NT2/D1 (cell line): ENCODE measurements at regions not wholly inside any gene's neighbourhood (a gene's known extent, or its start where the extent isn't known, plus 50 kb on each side); places are given as distances from the start of the nearest gene placed in this dataset.

Source experiments
- YY1 ChIP-seq: IDR thresholded peaks from 2 replicates; pipeline ENCODE4 v1.6.1; 2011; ENCODE audit not compliant: insufficient read length, insufficient read depth
- ZNF274 ChIP-seq: IDR thresholded peaks from 2 replicates; pipeline ENCODE4 v1.6.1; 2011; ENCODE audit warnings: mild to moderate bottlenecking, low read depth, low read length

GRCh38 chr7:41399171-41399570 is 303.7 kb downstream of the INHBA start:
- TF ChIP-seq YY1 (no peak), ZNF274 (no peak)
